Large intestine (tissue), 3 donors: ENCODE measurements at regions not wholly inside any gene's neighbourhood (a gene's known extent, or its start where the extent isn't known, plus 50 kb on each side); places are given as distances from the start of the nearest gene placed in this dataset.

Experiments used
- DNase-seq, 2 donors: peaks; one replicate each; pipeline versions ENCODE4 v3.0.0 to v3.0.0-alpha.2; 2013
- H3K27ac ChIP-seq: one replicate; pipeline ENCODE4 v1.5.1; 2013; ENCODE audit warnings: low read length
- H3K27me3 ChIP-seq: 2 replicates; pipeline ENCODE4 v1.6.1; 2013; ENCODE audit warnings: low read length; ENCODE audit not compliant: control insufficient read depth, insufficient read depth
- H3K36me3 ChIP-seq: 2 replicates; pipeline ENCODE4 v1.6.1; 2013; ENCODE audit warnings: low read length; ENCODE audit not compliant: control insufficient read depth, insufficient read depth
- H3K4me1 ChIP-seq: one replicate; pipeline ENCODE4 v1.6.1; 2013; ENCODE audit warnings: low read length; ENCODE audit not compliant: control insufficient read depth, insufficient read depth
- H3K4me3 ChIP-seq: one replicate; pipeline ENCODE4 v1.5.1; 2013; ENCODE audit warnings: low read length
- H3K9me3 ChIP-seq: one replicate; pipeline ENCODE4 v1.6.1; 2013; ENCODE audit warnings: mild to moderate bottlenecking, low read depth, low read length, moderate library complexity; ENCODE audit not compliant: control insufficient read depth
- whole genome bisulfite sequencing: methylation state at CpG from one replicate; pipeline ENCODE4 v1.1.5; 2013; ENCODE audit warnings: low lambda C conversion rate; ENCODE audit not compliant: insufficient coverage; 5-methylcytosine and 5-hydroxymethylcytosine counted together

GRCh38 chr4:22991576-22991975 is 298.8 kb downstream of the GBA3 start:
- no CpG with 5 or more reads among the region's 1 CpG for WGBS

GRCh38 chr4:22988526-22988925 is 295.8 kb downstream of the GBA3 start:
- Histone ChIP-seq H3K4me3 (no peak overlapping the region), H3K27me3 (no peaks in the 10 kb centered on the region)

More at GRCh38 chr4:22991576-22991975, 298.8 kb downstream of the GBA3 start:
- H3K4me3 ChIP-seq: no peak overlapping the region
- H3K27ac ChIP-seq: no peak overlapping the region
- no peaks in the 10 kb centered on the region for H3K36me3 ChIP-seq
- no peaks in the 10 kb centered on the region for H3K27me3 ChIP-seq
- DNase-seq: no peak
- H3K4me1 ChIP-seq: no peaks in the 10 kb centered on the region
- H3K9me3 ChIP-seq: no peaks in the 10 kb centered on the region

GRCh38 chr4:22987870-22988269 is 295.1 kb downstream of the GBA3 start:
- H3K4me3 ChIP-seq: no peak overlapping the region
- H3K36me3 ChIP-seq: no peaks in the 10 kb centered on the region
- 93% methylated on average over 2 of the region's 5 CpGs for WGBS
- no peak for DNase-seq
- H3K9me3 ChIP-seq: no peaks in the 10 kb centered on the region
- H3K27me3 ChIP-seq: no peaks in the 10 kb centered on the region
- no peaks in the 10 kb centered on the region for H3K4me1 ChIP-seq
- no peak overlapping the region for H3K27ac ChIP-seq

More at GRCh38 chr4:22988526-22988925, 295.8 kb downstream of the GBA3 start:
- Histone ChIP-seq H3K36me3 (no peaks in the 10 kb centered on the region), H3K4me1 (no peaks in the 10 kb centered on the region), H3K27ac (no peak overlapping the region), H3K9me3 (no peaks in the 10 kb centered on the region)
- no peak for DNase-seq

GRCh38 chr4:22986881-22987280 is 294.1 kb downstream of the GBA3 start:
- WGBS: no CpG with 5 or more reads among the region's 2 CpGs

GRCh38 chr4:22986262-22986661 is 293.5 kb downstream of the GBA3 start:
- Histone ChIP-seq H3K36me3 (no peaks in the 10 kb centered on the region), H3K27ac (no peak overlapping the region), H3K4me1 (no peaks in the 10 kb centered on the region), H3K9me3 (no peaks in the 10 kb centered on the region), H3K27me3 (no peaks in the 10 kb centered on the region), H3K4me3 (no peak overlapping the region)
- DNase-seq: no peak

More at GRCh38 chr4:22986881-22987280, 294.1 kb downstream of the GBA3 start:
- Histone ChIP-seq H3K4me3 (no peak overlapping the region), H3K36me3 (no peaks in the 10 kb centered on the region), H3K27ac (no peak overlapping the region), H3K4me1 (no peaks in the 10 kb centered on the region), H3K9me3 (no peaks in the 10 kb centered on the region), H3K27me3 (no peaks in the 10 kb centered on the region)
- no peak for DNase-seq

GRCh38 chr4:22984390-22984789 is 291.7 kb downstream of the GBA3 start:
- no peaks in the 10 kb centered on the region for H3K4me1 ChIP-seq
- no peak for DNase-seq
- 88% methylated on average over 1 of the region's 2 CpGs for WGBS
- H3K27me3 ChIP-seq: no peaks in the 10 kb centered on the region
- H3K4me3 ChIP-seq: no peak overlapping the region
- no peak overlapping the region for H3K27ac ChIP-seq
- no peaks in the 10 kb centered on the region for H3K9me3 ChIP-seq
- no peaks in the 10 kb centered on the region for H3K36me3 ChIP-seq

GRCh38 chr4:22978656-22979055 is 285.9 kb downstream of the GBA3 start:
- no peak overlapping the region for H3K4me3 ChIP-seq
- H3K9me3 ChIP-seq: no peaks in the 10 kb centered on the region
- no peak overlapping the region for H3K27ac ChIP-seq
- no peak for DNase-seq
- no peaks in the 10 kb centered on the region for H3K27me3 ChIP-seq
- H3K4me1 ChIP-seq: no peaks in the 10 kb centered on the region
- H3K36me3 ChIP-seq: no peaks in the 10 kb centered on the region

DNA sequence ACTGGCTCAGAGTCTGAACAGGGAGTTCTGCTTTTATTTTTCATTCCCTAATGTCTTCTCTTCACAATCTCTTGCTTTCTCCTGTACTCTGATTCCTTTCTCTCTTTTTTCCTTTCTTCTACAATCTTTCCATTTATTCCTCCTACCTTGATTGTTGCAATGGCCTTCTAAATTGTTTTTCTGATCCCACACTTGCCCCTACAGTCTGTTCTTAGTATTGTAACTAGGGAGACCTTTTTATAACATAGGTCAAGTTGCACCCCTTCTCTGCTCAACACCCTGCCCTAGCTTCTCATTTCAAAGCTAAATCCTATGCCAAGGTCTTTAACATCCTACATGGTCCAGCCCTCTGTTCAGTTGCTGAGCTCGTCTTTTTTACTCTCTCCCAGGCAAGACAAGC is 277.9 kb downstream of the GBA3 start:
- peaks cover 5% of the 10 kb centered on the region for H3K9me3 ChIP-seq
- H3K4me1 ChIP-seq: peaks cover 4% of the 10 kb centered on the region
- H3K36me3 ChIP-seq: no peaks in the 10 kb centered on the region
- no peak overlapping the region for H3K27ac ChIP-seq
- 83% methylated on average over 1 of the region's 1 CpG for WGBS
- no peaks in the 10 kb centered on the region for H3K27me3 ChIP-seq
- no peak for DNase-seq
- H3K4me3 ChIP-seq: no peak overlapping the region

DNA sequence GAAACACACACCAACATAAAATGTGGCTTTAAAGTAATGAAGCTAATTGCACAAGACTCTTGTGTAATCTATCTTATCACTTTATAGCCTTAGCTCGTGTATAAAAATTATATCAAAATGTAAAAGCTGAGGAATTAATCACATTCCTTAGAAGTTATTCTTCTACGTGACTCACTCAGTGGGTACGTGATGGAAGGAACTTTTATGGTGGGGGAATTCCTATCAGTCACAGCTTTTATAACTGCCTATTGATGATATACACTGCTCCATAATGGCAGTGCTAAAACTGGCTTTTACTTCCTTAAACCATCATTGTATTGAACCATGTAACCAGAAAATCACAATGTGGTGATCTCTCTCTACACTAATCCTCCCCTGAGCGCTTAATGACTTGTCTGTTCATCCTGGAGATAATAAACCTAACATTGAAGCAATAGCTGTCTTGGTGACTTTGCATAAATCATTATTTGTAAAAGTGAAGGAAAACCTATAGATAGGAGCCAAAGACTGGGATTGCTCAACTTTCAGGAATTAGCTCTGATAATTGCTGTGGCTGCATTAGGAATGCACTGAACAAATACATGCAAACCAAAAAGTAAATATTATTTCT is 276.7 kb downstream of the GBA3 start:
- Histone ChIP-seq H3K36me3 (no peaks in the 10 kb centered on the region), H3K9me3 (peaks cover 5% of the 10 kb centered on the region), H3K27me3 (no peaks in the 10 kb centered on the region), H3K27ac (peak overlapping the region; percentile 41), H3K4me3 (no peak overlapping the region), H3K4me1 (peaks cover 4% of the 10 kb centered on the region)
- DNase-seq: peak; percentile 70 to 89
- WGBS: no CpG with 5 or more reads among the region's 4 CpGs

DNA sequence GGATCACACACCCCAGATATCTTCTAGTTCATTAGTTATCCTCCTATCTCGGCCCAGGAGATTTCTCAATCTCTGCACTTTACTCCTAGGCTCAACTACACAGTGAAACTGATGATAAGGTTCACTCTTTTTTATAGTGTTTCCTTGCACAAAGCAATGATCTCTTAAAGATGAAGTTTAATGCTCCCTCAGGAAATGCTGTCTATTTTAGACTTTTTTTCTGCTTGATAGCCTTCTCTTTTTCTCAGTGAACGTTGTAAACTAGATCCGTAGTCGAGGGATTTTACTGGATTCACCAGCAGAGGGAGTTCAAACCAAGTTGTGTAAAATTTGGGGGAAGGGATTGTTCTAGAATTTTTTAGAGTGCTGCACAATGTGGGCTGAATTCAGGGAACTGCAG is 269.6 kb downstream of the GBA3 start:
- WGBS: 33% methylated on average over 1 of the region's 4 CpGs
- Histone ChIP-seq H3K4me3 (no peak overlapping the region), H3K36me3 (no peaks in the 10 kb centered on the region), H3K27me3 (no peaks in the 10 kb centered on the region), H3K27ac (peak overlapping the region; percentile 44), H3K4me1 (peaks cover 4% of the 10 kb centered on the region), H3K9me3 (no peaks in the 10 kb centered on the region)
- DNase-seq: peak; percentile 59 to 81

DNA sequence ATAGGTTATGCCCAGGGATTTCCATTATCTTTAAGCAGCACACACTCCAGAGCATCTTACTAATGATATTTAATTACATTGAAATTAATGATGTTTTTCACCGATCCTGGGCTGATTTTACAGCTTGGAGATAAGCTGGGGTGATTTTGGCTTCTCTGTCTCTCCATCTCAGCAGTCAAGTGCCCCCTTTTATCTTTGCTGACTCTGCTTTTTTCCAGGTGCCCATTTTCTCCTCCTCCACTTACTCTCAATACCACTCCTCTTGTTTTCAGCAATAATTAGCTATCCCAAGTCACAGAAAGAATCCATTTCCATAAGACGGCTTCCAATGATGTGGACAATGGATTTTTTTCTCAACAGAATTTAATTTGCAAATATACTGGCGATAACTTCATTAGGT is 266.7 kb downstream of the GBA3 start:
- no peaks in the 10 kb centered on the region for H3K36me3 ChIP-seq
- H3K27me3 ChIP-seq: no peaks in the 10 kb centered on the region
- peaks cover 4% of the 10 kb centered on the region for H3K4me1 ChIP-seq
- WGBS: no CpG with 5 or more reads among the region's 3 CpGs
- no peak overlapping the region for H3K4me3 ChIP-seq
- H3K9me3 ChIP-seq: no peaks in the 10 kb centered on the region
- DNase-seq: no peak
- H3K27ac ChIP-seq: no peak overlapping the region
